Spleen (tissue), 11 donors: ENCODE measurements at regions not wholly inside any gene's neighbourhood (a gene's known extent, or its start where the extent isn't known, plus 50 kb on each side); places are given as distances from the start of the nearest gene placed in this dataset.

Experiments
- DNase-seq: peaks from one replicate; pipeline ENCODE4 v3.0.0-alpha.2; 2020
- H3K27ac ChIP-seq, 8 donors: fragments of 200-600 bp; sonication (generic) in 7 of 8; 1 replicate in 4 of 8; 2 replicates in 4 of 8; pipeline versions ENCODE4 v1.5.0 to v1.8.0; 2016 to 2021; ENCODE audit warnings: inconsistent platforms in 4 of 8, mild to moderate bottlenecking in 4 of 8, moderate library complexity in 1 of 8
- H3K27me3 ChIP-seq, 7 donors: fragments of 200-600 bp; sonication (generic) in 6 of 7; replicated peaks in 1 of 7; 1 replicate in 4 of 7; 2 replicates in 3 of 7; pipeline versions ENCODE4 v1.5.0 to v1.8.0; 2016 to 2021; ENCODE audit warnings: inconsistent platforms in 3 of 7, mild to moderate bottlenecking in 1 of 7
- H3K36me3 ChIP-seq, 6 donors: fragments of 200-600 bp; sonication (generic) in 5 of 6; 1 replicate in 4 of 6; 2 replicates in 2 of 6; pipeline versions ENCODE4 v1.5.0 to v1.8.0; 2016 to 2021; ENCODE audit warnings: inconsistent platforms in 2 of 6
- H3K4me1 ChIP-seq, 6 donors: fragments of 200-600 bp; sonication (generic) in 5 of 6; 1 replicate in 3 of 6; 2 replicates in 3 of 6; pipeline versions ENCODE4 v1.5.0 to v1.8.0; 2016 to 2021; ENCODE audit warnings: inconsistent platforms in 3 of 6
- H3K4me3 ChIP-seq, 8 donors: fragments of 200-600 bp; sonication (generic) in 7 of 8; 1 replicate in 4 of 8; 2 replicates in 4 of 8; pipeline versions ENCODE4 v1.5.0 to v1.8.0; 2016 to 2021; ENCODE audit warnings: inconsistent platforms in 4 of 8, mild to moderate bottlenecking in 4 of 8, moderate library complexity in 2 of 8
- H3K9me3 ChIP-seq, 8 donors: fragments of 200-600 bp; sonication (generic) in 7 of 8; 1 replicate in 4 of 8; 2 replicates in 4 of 8; pipeline versions ENCODE4 v1.5.0 to v1.8.0; 2016 to 2021; ENCODE audit warnings: inconsistent platforms in 4 of 8
- POLR2A ChIP-seq, 3 donors: fragments of 450-650 bp; IDR thresholded peaks; one replicate each; pipeline ENCODE4 v1.5.1; 2017; ENCODE audit warnings: antibody characterized with exemption in 3 of 3, mild to moderate bottlenecking in 1 of 3
- POLR2AphosphoS5 ChIP-seq, 3 donors: sonication (generic); formaldehyde crosslinking; IDR thresholded peaks; one replicate each; pipeline ENCODE4 v1.5.1; 2017; ENCODE audit warnings: antibody characterized with exemption in 3 of 3
- WGBS, 5 donors: extraction: QIAGEN DNeasy Blood & Tissue Kit in 3 of 5; methylation state at CpG; one replicate each; pipeline versions ENCODE4 v1.1.5 to v1.1.7; 2013 to 2018; 5-methylcytosine and 5-hydroxymethylcytosine counted together
- intact Hi-C: fragments of 100-400 bp; cut with DNase I; formaldehyde crosslinking; loops from one replicate; pipeline ENCODE4 v1.15.0; 2023; ENCODE audit warnings: low total_unique reads
- TF ChIP-seq, protein P1 (sequence below), 11 experiments: fragments of 200-600 bp in 7 of 11; fragments of 450-650 bp in 4 of 11; sonication (generic) in 4 of 11; IDR thresholded peaks in 8 of 11; conservative IDR thresholded peaks in 3 of 11; 1 replicate in 7 of 11; 2 replicates in 4 of 11; pipeline versions ENCODE4 v1.4.0 to v1.8.0; 2016 to 2021; ENCODE audit warnings: antibody characterized with exemption in 11 of 11, inconsistent platforms in 4 of 11, mild to moderate bottlenecking in 1 of 11
- donor health status: healthy with polysubstance abuse.
- donor health status: DM: no; HTN: no; CAD: no; lungs with moderate emphysema.
- donor health status: DM: no; HTN: no; CAD: no.
- donor health status: Bipolar disorder and iron deficiency.
- donor health status: healthy.
- donor health status: DM: no; HTN: no; CAD: no.
- donor health status: DM: yes; HTN: yes; CAD: no.

GRCh38 chr6:1208876-1209275, 103.0 kb upstream of the FOXQ1 start:
- Histone ChIP-seq H3K4me1 (no peaks in the 10 kb centered on the region), H3K27ac (no peak overlapping the region), H3K4me3 (no peak overlapping the region), H3K27me3 (peaks cover 0 to 38% (median 0%) of the 10 kb centered on the region in 7 donors), H3K9me3 (no peaks in the 10 kb centered on the region), H3K36me3 (no peaks in the 10 kb centered on the region)
- intact Hi-C loops: no loop called here
- DNase-seq: no peak
- TF ChIP-seq, protein P1, sequence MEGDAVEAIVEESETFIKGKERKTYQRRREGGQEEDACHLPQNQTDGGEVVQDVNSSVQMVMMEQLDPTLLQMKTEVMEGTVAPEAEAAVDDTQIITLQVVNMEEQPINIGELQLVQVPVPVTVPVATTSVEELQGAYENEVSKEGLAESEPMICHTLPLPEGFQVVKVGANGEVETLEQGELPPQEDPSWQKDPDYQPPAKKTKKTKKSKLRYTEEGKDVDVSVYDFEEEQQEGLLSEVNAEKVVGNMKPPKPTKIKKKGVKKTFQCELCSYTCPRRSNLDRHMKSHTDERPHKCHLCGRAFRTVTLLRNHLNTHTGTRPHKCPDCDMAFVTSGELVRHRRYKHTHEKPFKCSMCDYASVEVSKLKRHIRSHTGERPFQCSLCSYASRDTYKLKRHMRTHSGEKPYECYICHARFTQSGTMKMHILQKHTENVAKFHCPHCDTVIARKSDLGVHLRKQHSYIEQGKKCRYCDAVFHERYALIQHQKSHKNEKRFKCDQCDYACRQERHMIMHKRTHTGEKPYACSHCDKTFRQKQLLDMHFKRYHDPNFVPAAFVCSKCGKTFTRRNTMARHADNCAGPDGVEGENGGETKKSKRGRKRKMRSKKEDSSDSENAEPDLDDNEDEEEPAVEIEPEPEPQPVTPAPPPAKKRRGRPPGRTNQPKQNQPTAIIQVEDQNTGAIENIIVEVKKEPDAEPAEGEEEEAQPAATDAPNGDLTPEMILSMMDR (IDR thresholded peaks at IDR 0.05 in 8 of 11, conservative IDR thresholded peaks at IDR 0.05 in 3 of 11): no peak
- no peak for TF ChIP-seq POLR2AphosphoS5 (IDR thresholded peaks at IDR 0.05)
- no peak for TF ChIP-seq POLR2A (IDR thresholded peaks at IDR 0.05)
- WGBS, 5 donors: 76 to 86% (median 84%) methylated on average over 2 of the region's 2 CpGs

DNA sequence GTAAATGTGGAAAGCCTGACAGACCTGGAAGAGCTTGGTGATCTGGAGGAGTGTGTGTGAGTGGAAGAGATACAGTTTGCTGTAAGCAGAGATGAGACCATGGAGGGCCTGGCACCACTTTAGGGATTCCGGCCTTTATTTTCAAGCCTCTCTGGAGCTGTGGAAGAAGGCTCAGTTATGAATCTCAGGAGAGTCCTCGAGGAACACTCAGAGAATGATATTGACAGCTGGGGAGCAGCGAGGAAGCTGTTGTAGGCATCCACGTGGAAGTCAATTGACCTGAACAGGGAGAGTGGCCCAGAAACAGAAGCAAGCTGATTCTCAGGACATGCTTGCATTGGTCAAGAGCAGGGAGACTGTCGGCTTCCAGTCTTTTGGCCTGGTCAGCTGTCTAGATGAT, 108.4 kb upstream of the FOXQ1 start:
- H3K36me3 ChIP-seq: no peaks in the 10 kb centered on the region
- 60 to 80% (median 77%) methylated on average over 5 of the region's 5 CpGs for WGBS, 5 donors
- TF ChIP-seq POLR2AphosphoS5 (IDR thresholded peaks at IDR 0.05) (no peak), POLR2A (IDR thresholded peaks at IDR 0.05) (no peak)
- TF ChIP-seq, protein P1 (IDR thresholded peaks at IDR 0.05 in 8 of 11, conservative IDR thresholded peaks at IDR 0.05 in 3 of 11): no peak
- H3K4me3 ChIP-seq: no peak overlapping the region
- peaks cover 0 to 23% (median 0%) of the 10 kb centered on the region in 7 donors for H3K27me3 ChIP-seq
- no peaks in the 10 kb centered on the region for H3K4me1 ChIP-seq
- intact Hi-C loops: no loop called here
- H3K9me3 ChIP-seq: no peaks in the 10 kb centered on the region
- H3K27ac ChIP-seq: no peak overlapping the region
- DNase-seq: no peak

DNA sequence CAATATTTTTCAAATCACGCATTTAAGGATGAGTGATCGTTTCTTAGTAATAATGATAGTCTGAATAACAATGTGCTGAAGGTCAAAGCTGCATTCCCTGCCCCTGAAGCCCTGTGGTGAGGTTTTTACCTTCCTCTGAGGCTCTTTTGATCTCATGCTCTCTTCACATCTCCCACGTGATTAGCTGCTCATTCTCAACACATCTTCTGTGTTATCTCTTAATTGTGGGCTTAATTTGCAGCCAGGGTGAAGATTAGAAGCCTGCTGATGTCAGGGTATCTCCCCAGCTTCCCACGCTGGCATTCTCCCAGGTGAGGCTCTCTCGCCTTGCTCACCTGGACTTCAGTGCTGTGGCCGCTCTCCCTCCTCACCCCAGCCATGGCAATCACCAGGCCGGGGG, 109.7 kb upstream of the FOXQ1 start:
- Histone ChIP-seq H3K4me3 (no peak overlapping the region), H3K27ac (no peak overlapping the region), H3K36me3 (no peaks in the 10 kb centered on the region), H3K27me3 (peaks cover 0 to 16% (median 0%) of the 10 kb centered on the region in 7 donors), H3K4me1 (no peaks in the 10 kb centered on the region), H3K9me3 (no peaks in the 10 kb centered on the region)
- WGBS, 5 donors: 59 to 70% (median 66%) methylated on average over 7 of the region's 7 CpGs
- TF ChIP-seq POLR2A (IDR thresholded peaks at IDR 0.05) (no peak), POLR2AphosphoS5 (IDR thresholded peaks at IDR 0.05) (no peak)
- TF ChIP-seq, protein P1 (IDR thresholded peaks at IDR 0.05 in 8 of 11, conservative IDR thresholded peaks at IDR 0.05 in 3 of 11): no peak
- intact Hi-C loops: no loop called here
- DNase-seq: no peak

GRCh38 chr6:1201547-1202200, 110.2 kb upstream of the FOXQ1 start:
- no peak for TF ChIP-seq POLR2A (IDR thresholded peaks at IDR 0.05)
- TF ChIP-seq, protein P1 (IDR thresholded peaks at IDR 0.05 in 8 of 11, conservative IDR thresholded peaks at IDR 0.05 in 3 of 11): no peak
- TF ChIP-seq POLR2AphosphoS5 (IDR thresholded peaks at IDR 0.05): no peak
- H3K4me3 ChIP-seq: no peak overlapping the region
- H3K9me3 ChIP-seq: no peaks in the 10 kb centered on the region
- no peaks in the 10 kb centered on the region for H3K36me3 ChIP-seq
- no peak overlapping the region for H3K27ac ChIP-seq
- intact Hi-C loops: no loop called here
- H3K4me1 ChIP-seq: no peaks in the 10 kb centered on the region
- no peak for DNase-seq
- WGBS, 5 donors: 56 to 77% (median 73%) methylated on average over 9 of the region's 9 CpGs
- peaks cover 0 to 10% (median 0%) of the 10 kb centered on the region in 7 donors for H3K27me3 ChIP-seq
